Astrocyte (in vitro differentiated cells and primary cell): ENCODE measurements at regions not wholly inside any gene's neighbourhood (a gene's known extent, or its start where the extent isn't known, plus 50 kb on each side); places are given as distances from the start of the nearest gene placed in this dataset.
"Not testable (repeated sequence)": the region's sequence is repeated elsewhere in the genome, so short reads cannot be mapped to it uniquely, and the experiment has no call there.

ENCODE experiments used
- DNase-seq: peaks from one replicate; pipeline ENCODE4 v3.0.0-alpha.2; 2010; ENCODE audit warnings: low read depth
- FAIRE-seq: peaks from 2 replicates; lab custom pipeline; 2011; peaks lifted over from hg19 to GRCh38; lab: Jason Lieb, UNC
- H2AFZ ChIP-seq: 2 replicates; pipeline ENCODE4 v1.6.0; 2012; ENCODE audit warnings: low read depth, low read length, inconsistent platforms
- H3K27ac ChIP-seq: 2 replicates; pipeline ENCODE4 v1.5.1; 2011; ENCODE audit warnings: low read depth, low read length, inconsistent platforms
- H3K27me3 ChIP-seq: 2 replicates; pipeline ENCODE4 v1.6.0; 2011; ENCODE audit warnings: low read length, inconsistent platforms; ENCODE audit not compliant: insufficient read depth
- H3K36me3 ChIP-seq: 2 replicates; pipeline ENCODE4 v1.5.1; 2011; ENCODE audit warnings: low read length, inconsistent platforms; ENCODE audit not compliant: insufficient read depth
- H3K4me1 ChIP-seq: 2 replicates; pipeline ENCODE4 v1.5.1; 2011; ENCODE audit warnings: low read length, inconsistent platforms; ENCODE audit not compliant: insufficient read depth
- H3K4me2 ChIP-seq: 2 replicates; pipeline ENCODE4 v1.6.0; 2012; ENCODE audit warnings: low read length, inconsistent platforms
- H3K4me3 ChIP-seq: 2 replicates; pipeline ENCODE4 v1.5.1; 2011; ENCODE audit warnings: low read depth, mild to moderate bottlenecking, low read length, inconsistent platforms; ENCODE audit not compliant: insufficient read depth
- H3K79me2 ChIP-seq: 2 replicates; pipeline ENCODE4 v1.6.0; 2012; ENCODE audit warnings: mild to moderate bottlenecking, low read length, inconsistent platforms; ENCODE audit not compliant: insufficient read depth
- H3K9ac ChIP-seq: 2 replicates; pipeline ENCODE4 v1.6.0; 2012; ENCODE audit warnings: mild to moderate bottlenecking, low read length, inconsistent platforms
- H3K9me3 ChIP-seq: 2 replicates; pipeline ENCODE4 v1.5.1; 2012; ENCODE audit warnings: low read depth, mild to moderate bottlenecking, low read length, inconsistent platforms; ENCODE audit not compliant: insufficient read depth
- H4K20me1 ChIP-seq: 2 replicates; pipeline ENCODE4 v1.6.0; 2012; ENCODE audit warnings: low read length, inconsistent platforms; ENCODE audit not compliant: insufficient read depth
- H3K27ac Mint-ChIP-seq: one replicate; pipeline ENCODE4 v1.8.0; 2021; ENCODE audit warnings: mild to moderate bottlenecking, mixed read lengths; ENCODE audit not compliant: unreplicated experiment
- H3K27me3 Mint-ChIP-seq: one replicate; pipeline ENCODE4 v1.8.0; 2021; ENCODE audit warnings: low read depth, mixed read lengths; ENCODE audit not compliant: unreplicated experiment
- H3K36me3 Mint-ChIP-seq: one replicate; pipeline ENCODE4 v1.8.0; 2021; ENCODE audit warnings: low read depth, mixed read lengths; ENCODE audit not compliant: unreplicated experiment
- H3K4me1 Mint-ChIP-seq: one replicate; pipeline ENCODE4 v1.8.0; 2021; ENCODE audit warnings: low read depth, mixed read lengths; ENCODE audit not compliant: unreplicated experiment
- H3K4me3 Mint-ChIP-seq: one replicate; pipeline ENCODE4 v1.8.0; 2021; ENCODE audit warnings: mild to moderate bottlenecking, moderate library complexity, mixed read lengths; ENCODE audit not compliant: unreplicated experiment
- H3K9me3 Mint-ChIP-seq: one replicate; pipeline ENCODE4 v1.8.0; 2021; ENCODE audit warnings: mild to moderate bottlenecking, mixed read lengths; ENCODE audit not compliant: unreplicated experiment
- EZH2 ChIP-seq: IDR thresholded peaks from 2 replicates; pipeline ENCODE4 v1.6.1; 2012; ENCODE audit warnings: mild to moderate bottlenecking, low read length, inconsistent platforms; ENCODE audit not compliant: insufficient read depth
- TF ChIP-seq, protein P1 (sequence below): IDR thresholded peaks from 2 replicates; pipeline ENCODE4 v1.5.1; 2011; ENCODE audit warnings: low read depth, mild to moderate bottlenecking, inconsistent platforms, low read length, moderate library complexity; ENCODE audit not compliant: insufficient read depth

DNA sequence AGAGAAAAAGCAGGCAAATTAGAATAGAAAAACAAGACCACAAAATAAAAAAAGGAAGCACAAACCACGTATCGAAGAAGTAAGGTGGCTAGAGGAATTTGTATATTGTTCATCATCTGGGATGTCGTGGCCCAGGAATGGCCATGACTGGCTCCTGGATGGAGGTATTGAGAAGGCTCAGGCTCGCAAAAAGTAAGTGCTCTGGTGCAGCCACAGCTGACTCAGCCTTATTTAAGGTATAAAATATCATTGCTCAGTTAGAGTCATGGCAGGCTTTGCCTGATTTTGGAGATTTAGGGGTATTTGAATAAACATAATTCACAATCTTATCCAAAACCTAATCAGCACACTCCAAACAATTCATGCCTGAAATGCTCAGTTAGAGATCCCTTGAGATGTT lies 78.4 kb upstream of the FANCL start:
- Mint-ChIP-seq H3K36me3 (no peaks in the 10 kb centered on the region), H3K4me3 (no peak overlapping the region), H3K27me3 (no peaks in the 10 kb centered on the region), H3K9me3 (peaks cover 5% of the 10 kb centered on the region), H3K4me1 (no peaks in the 10 kb centered on the region), H3K27ac (no peak overlapping the region)
- Histone ChIP-seq H3K27ac (no peak overlapping the region), H3K36me3 (no peaks in the 10 kb centered on the region), H3K4me2 (no peak overlapping the region), H4K20me1 (no peaks in the 10 kb centered on the region), H3K27me3 (no peaks in the 10 kb centered on the region), H3K4me1 (no peaks in the 10 kb centered on the region), H3K79me2 (no peaks in the 10 kb centered on the region), H3K9me3 (no peaks in the 10 kb centered on the region), H2AFZ (no peak overlapping the region), H3K4me3 (no peak overlapping the region), H3K9ac (no peak overlapping the region)
- no peak for FAIRE-seq
- TF ChIP-seq EZH2, result no peak
- TF ChIP-seq, protein P1, sequence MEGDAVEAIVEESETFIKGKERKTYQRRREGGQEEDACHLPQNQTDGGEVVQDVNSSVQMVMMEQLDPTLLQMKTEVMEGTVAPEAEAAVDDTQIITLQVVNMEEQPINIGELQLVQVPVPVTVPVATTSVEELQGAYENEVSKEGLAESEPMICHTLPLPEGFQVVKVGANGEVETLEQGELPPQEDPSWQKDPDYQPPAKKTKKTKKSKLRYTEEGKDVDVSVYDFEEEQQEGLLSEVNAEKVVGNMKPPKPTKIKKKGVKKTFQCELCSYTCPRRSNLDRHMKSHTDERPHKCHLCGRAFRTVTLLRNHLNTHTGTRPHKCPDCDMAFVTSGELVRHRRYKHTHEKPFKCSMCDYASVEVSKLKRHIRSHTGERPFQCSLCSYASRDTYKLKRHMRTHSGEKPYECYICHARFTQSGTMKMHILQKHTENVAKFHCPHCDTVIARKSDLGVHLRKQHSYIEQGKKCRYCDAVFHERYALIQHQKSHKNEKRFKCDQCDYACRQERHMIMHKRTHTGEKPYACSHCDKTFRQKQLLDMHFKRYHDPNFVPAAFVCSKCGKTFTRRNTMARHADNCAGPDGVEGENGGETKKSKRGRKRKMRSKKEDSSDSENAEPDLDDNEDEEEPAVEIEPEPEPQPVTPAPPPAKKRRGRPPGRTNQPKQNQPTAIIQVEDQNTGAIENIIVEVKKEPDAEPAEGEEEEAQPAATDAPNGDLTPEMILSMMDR, result no peak
- DNase-seq, result no peak

DNA sequence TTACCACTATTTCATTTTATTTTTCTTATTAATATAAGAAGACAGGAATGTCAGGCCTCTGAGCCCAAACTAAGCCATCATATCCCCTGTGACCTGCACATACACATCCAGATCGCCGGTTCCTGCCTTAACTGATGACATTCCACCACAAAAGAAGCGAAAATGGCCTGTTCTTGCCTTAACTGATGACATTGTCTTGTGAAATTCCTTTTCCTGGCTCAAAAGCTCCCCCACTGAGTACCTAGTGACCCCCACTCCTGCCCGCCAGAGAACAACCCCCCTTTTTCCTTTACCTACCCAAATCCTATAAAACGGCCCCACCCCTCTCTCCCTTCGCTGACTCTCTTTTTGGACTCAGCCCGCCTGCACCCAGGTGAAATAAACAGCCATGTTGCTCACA lies 77.8 kb upstream of the FANCL start:
- DNase-seq, H3K9ac ChIP-seq, H3K27ac Mint-ChIP-seq, H3K4me1 Mint-ChIP-seq, H4K20me1 ChIP-seq, H3K79me2 ChIP-seq, H3K9me3 Mint-ChIP-seq, H3K4me2 ChIP-seq, H3K4me3 Mint-ChIP-seq, H3K4me3 ChIP-seq, H3K27me3 Mint-ChIP-seq, FAIRE-seq, H3K36me3 ChIP-seq, H3K27me3 ChIP-seq, H3K9me3 ChIP-seq, H3K27ac ChIP-seq, H3K4me1 ChIP-seq, H2AFZ ChIP-seq, H3K36me3 Mint-ChIP-seq: not testable (repeated sequence)

DNA sequence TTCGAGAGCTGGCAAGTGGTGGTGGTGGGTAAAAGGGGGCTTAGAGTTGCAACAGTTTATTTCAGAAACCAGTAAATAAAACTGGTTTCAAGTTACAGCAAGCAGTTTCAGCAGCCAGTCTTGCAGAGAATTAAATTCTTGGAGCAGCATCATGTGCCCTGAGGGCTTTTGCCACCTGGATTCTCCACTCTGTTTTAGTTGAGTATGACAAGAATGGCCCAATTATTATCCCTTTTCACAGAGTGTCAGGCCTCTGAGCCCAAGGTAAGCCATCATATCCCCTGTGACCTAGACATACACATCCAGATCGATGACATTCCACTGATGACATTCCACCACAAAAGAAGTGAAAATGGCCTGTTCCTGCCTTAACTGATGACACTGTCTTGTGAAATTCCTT lies 72.8 kb upstream of the FANCL start:
- no peaks in the 10 kb centered on the region for H3K9me3 ChIP-seq

More for the DNA sequence above, 72.8 kb upstream of the FANCL start:
- Mint-ChIP-seq H3K4me1 (no peaks in the 10 kb centered on the region), H3K27ac (no peak overlapping the region), H3K36me3 (no peaks in the 10 kb centered on the region), H3K4me3 (no peak overlapping the region), H3K9me3 (peaks cover 5% of the 10 kb centered on the region), H3K27me3 (no peaks in the 10 kb centered on the region)
- Histone ChIP-seq H3K27me3 (no peaks in the 10 kb centered on the region), H3K4me1 (no peaks in the 10 kb centered on the region), H3K79me2 (no peaks in the 10 kb centered on the region), H3K9ac (no peak overlapping the region), H3K4me3 (no peak overlapping the region), H3K27ac (no peak overlapping the region), H3K4me2 (no peak overlapping the region), H4K20me1 (no peaks in the 10 kb centered on the region), H3K36me3 (no peaks in the 10 kb centered on the region), H2AFZ (no peak overlapping the region)
- no peak for FAIRE-seq
- no peak for DNase-seq
- TF ChIP-seq EZH2, result no peak
- TF ChIP-seq, protein P1, result no peak
